NOMO-1 (cell line): ENCODE measurements at regions not wholly inside any gene's neighbourhood (a gene's known extent, or its start where the extent isn't known, plus 50 kb on each side); places are given as distances from the start of the nearest gene placed in this dataset.

Source experiments
- DNase-seq, 2 experiments: peaks; one replicate each; lab custom pipeline; 2025; ENCODE audit not compliant: unreplicated experiment in 2 of 2; lab: John Stamatoyannopoulos, UW

DNA sequence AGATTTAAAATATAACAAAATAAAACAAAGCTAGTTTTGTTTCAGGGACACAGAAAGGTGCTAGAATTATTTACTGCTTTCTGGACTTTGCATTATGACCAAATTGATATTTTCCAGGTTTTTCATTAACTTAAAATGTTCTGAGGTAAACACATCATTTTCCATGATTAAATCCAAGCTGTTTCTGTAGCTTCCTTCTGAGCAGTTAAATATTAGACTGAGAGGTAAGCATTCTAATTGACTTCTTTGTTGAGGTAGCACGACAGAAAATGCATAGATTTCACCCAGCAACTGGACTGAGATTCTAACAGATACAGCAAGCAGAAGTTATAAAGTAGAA is 98.3 kb downstream of the BMP4 start:
- DNase-seq = no peak

GRCh38 chr14:53857625-53858344 is 98.8 kb downstream of the BMP4 start:
- DNase-seq = no peak

DNA sequence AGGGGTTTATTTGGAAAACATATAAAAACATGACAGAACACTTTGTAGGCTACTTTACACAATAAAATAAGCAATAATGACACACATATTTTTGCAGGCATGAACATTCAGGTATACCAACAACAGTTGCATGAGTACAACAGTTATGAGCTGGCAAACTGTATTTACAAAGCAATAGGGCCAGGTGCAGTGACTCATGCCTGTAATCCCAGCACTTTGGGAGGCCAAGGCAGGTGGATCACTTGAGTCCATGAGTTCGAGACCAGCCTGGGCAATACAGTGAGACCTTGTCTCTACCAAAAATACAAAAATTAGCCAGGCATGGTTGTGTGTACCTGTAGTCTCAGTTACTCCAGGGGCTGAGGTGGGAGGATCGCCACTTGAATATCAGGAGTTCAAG is 101.1 kb downstream of the BMP4 start:
- no peak for DNase-seq

DNA sequence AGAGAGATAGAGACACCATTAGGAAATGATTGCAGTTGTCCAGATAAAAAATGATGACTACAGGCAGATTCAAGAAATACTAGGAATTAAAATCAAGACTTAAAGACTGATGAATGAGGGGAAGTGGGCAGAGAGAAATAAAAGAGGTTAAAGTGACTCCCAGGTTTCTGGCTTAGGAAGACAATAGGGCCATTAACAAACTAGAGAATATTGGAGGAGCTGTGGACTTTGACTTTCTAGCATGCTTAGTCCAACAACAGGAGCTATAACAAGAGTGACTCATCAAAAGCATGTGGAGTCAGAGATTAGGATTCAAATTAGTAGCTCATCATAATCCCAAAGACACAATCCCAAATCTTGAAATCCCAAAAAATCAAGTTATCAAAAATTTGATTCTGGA is 101.5 kb downstream of the BMP4 start:
- no peak for DNase-seq

GRCh38 chr14:53851394-53852090 is 105.1 kb downstream of the BMP4 start:
- no peak for DNase-seq

- no peak for DNase-seq
Observed at GRCh38 chr14:53850714-53851296, 105.8 kb downstream of the BMP4 start.

GRCh38 chr14:53849549-53849948 is 107.1 kb downstream of the BMP4 start:
- no peak for DNase-seq

DNA sequence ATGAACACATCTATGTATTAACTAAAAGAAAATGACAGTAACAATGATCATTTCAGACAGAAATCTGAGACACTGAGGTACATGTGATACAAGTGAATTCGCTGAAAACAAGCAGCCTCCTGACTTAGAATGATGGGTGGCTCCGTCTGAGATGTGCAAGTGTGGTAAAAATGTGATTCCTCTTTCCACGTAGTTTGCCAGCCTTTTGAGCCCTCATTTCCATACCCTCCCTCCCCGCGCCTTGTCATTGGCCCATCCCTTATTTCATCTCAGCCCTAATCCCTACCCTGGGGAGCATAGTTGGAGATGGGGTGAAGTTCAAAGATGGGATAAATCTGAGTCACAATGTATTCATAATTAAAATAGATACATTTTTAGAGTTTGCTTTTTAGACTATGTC is 107.8 kb downstream of the BMP4 start:
- no peak for DNase-seq

DNA sequence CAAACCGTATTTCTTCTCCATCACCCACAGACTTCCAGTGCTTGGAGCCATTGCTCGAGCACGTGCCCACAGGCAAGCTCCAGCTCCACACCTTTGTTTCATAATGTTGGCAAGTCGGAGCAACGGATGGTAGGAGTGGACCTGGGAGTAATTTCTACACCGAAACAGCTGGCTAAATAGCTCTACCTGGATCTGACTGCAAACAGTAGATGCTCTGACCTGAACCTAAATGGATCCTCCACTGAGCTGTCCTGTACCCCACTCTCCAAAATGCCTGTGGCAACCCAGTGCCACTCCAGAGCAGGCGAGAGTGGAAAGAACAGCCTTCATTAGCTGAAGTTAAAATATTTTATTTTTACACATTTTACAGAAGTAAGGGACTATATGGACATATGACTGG is 108.7 kb downstream of the BMP4 start:
- no peak for DNase-seq

DNA sequence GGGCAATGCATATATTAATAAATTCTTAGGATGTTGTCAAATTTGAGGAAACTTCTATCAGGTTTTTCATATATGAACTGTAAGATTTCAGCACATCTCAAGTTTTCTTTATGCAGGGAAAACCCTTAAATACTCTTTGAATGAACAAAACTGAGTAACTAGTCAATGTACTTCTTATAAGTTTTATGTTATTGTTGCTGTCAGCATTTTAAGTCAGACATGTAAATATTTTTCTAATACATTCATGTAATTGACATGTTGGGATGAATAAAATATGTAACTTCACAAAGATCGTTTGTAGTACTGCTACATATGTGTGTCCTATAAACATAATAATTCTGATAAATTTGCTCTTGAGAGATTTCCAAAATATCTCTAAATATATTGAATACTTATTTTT is 109.6 kb downstream of the BMP4 start:
- DNase-seq = no peak

- DNase-seq = no peak
Observed at GRCh38 chr14:53845813-53846693, 110.6 kb downstream of the BMP4 start.

- no peak for DNase-seq
Observed at GRCh38 chr14:53842938-53843337, 113.7 kb downstream of the BMP4 start.

GRCh38 chr14:53841109-53842099 is 115.2 kb downstream of the BMP4 start:
- no peak for DNase-seq

GRCh38 chr14:53840444-53840843 is 116.2 kb downstream of the BMP4 start:
- no peak for DNase-seq

GRCh38 chr14:53838374-53838773 is 118.3 kb downstream of the BMP4 start:
- no peak for DNase-seq

GRCh38 chr14:53837656-53838055 is 119.0 kb downstream of the BMP4 start:
- DNase-seq = peak in 1 of 2 experiments; percentile 3

- no peak for DNase-seq
Observed at GRCh38 chr14:53836551-53836950, 120.1 kb downstream of the BMP4 start.

DNA sequence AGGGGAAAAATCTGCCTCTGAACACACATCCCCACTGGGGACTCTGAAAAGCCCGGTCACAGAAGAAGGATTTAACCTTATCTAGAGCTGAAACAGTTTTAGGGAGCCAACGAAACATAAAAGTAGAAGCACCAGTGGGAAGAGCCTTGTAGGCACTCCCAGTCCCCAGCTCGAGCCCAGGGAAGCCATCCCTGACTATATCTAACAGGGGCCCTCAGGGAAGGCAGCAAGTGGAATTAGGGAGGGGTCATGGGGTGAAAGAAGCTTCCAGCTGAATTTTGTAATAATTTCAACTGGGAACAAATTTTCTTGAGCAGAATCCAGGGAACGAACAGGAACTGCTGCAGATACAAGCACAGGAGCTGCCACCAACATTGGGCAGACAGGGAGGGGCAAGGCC is 127.8 kb downstream of the BMP4 start:
- no peak for DNase-seq

DNA sequence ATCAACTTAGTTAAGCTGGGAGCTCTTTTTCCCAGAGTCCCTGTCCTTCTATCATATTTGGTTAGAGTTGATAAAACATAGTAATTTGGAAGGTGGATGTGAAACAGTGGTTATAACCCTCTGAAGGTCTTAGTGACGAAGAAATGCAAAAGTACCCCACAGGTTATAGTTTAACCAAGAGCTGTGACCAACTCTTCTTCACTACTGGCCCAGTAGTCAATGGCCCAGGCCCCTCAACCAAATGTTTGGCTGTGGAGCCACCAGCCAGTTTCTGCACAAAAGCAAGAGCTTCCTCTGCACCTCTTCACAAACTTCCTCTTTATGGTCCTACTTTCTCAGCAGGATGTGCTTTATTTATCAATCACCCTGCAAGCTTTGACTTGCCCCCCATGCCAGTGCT is 132.6 kb downstream of the BMP4 start:
- no peak for DNase-seq

DNA sequence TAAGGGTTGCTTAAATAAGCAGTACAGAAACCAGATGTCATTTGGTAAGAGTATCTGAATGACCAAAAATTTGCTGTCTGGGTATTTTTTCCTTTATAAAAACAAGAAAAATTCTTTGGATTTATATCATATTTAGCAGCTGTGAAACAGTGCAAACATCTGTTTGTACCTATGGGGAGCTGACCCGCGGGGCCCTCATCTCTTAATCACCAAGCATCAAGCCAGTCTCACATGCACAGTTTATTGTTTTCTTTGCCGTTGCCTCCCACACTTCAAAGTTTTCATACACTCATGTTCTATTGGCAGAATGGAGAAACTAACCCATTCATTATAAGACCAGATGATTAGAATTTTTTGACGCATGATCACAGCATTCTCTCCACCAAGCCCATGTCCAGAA is 142.2 kb downstream of the BMP4 start:
- no peak for DNase-seq
